ENCODE measurements at regions not wholly inside any gene's neighbourhood (a gene's known extent, or its start where the extent isn't known, plus 50 kb on each side); places are given as distances from the start of the nearest gene placed in this dataset.

DNA sequence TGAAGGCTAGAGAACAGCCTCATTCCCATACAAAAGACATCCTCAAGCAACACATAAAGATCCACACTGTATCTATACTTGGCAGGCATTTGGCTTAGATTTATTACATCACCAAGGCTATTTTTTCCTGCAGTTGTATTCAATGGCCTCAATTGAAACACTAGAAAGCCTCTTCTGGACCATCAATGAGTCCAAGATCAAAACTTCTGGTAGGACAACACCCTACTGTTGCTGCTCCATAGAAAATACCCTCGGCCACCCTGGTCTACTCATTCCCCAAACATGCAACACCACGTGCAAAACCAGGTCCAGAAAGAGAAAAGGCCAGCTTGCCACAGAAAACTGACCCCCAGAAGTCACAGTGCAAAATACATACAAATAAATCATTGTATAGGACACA, 56.9 kb upstream of the CADM1 start:
- TF ChIP-seq POLR2A (IDR thresholded peaks at IDR 0.05) (no peak), POLR2AphosphoS5 (IDR thresholded peaks at IDR 0.05) (no peak)
- TF ChIP-seq, protein P1, sequence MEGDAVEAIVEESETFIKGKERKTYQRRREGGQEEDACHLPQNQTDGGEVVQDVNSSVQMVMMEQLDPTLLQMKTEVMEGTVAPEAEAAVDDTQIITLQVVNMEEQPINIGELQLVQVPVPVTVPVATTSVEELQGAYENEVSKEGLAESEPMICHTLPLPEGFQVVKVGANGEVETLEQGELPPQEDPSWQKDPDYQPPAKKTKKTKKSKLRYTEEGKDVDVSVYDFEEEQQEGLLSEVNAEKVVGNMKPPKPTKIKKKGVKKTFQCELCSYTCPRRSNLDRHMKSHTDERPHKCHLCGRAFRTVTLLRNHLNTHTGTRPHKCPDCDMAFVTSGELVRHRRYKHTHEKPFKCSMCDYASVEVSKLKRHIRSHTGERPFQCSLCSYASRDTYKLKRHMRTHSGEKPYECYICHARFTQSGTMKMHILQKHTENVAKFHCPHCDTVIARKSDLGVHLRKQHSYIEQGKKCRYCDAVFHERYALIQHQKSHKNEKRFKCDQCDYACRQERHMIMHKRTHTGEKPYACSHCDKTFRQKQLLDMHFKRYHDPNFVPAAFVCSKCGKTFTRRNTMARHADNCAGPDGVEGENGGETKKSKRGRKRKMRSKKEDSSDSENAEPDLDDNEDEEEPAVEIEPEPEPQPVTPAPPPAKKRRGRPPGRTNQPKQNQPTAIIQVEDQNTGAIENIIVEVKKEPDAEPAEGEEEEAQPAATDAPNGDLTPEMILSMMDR (IDR thresholded peaks at IDR 0.05), result no peak

Measured in suprapubic skin (tissue), 4 donors.